ENCODE measurements at regions not wholly inside any gene's neighbourhood (a gene's known extent, or its start where the extent isn't known, plus 50 kb on each side); places are given as distances from the start of the nearest gene placed in this dataset.

- TF ChIP-seq USF1 (IDR thresholded peaks at IDR 0.05) (no peak), NFIC (IDR thresholded peaks at IDR 0.05) (no peak), EP300 (IDR thresholded peaks at IDR 0.05; ENCODE audit: borderline replicate concordance) (no peak), TCF12 (IDR thresholded peaks at IDR 0.05; ENCODE audit: low read depth) (no peak), FOXM1 (IDR thresholded peaks at IDR 0.05; ENCODE audit: borderline replicate concordance, low read depth) (no peak), TEAD4 (IDR thresholded peaks at IDR 0.05) (no peak), REST (IDR thresholded peaks at IDR 0.05; ENCODE audit: low read depth) (no peak), CREB1 (IDR thresholded peaks at IDR 0.05; ENCODE audit: low read depth) (no peak), MAX (IDR thresholded peaks at IDR 0.05) (no peak), ZBTB7A (IDR thresholded peaks at IDR 0.05; ENCODE audit: low read depth) (no peak), YY1 (IDR thresholded peaks at IDR 0.05; ENCODE audit: low read depth) (no peak), TAF1 (IDR thresholded peaks at IDR 0.05; ENCODE audit: low read depth) (no peak)
Observed at GRCh38 chr17:71363661-71364060, 757.2 kb upstream of the SOX9 start.

- TF ChIP-seq ZBTB7A (IDR thresholded peaks at IDR 0.05; ENCODE audit: low read depth) (no peak), RAD21 (IDR thresholded peaks at IDR 0.05; ENCODE audit: low read depth) (no peak), NFIC (IDR thresholded peaks at IDR 0.05) (no peak), TCF12 (IDR thresholded peaks at IDR 0.05; ENCODE audit: low read depth) (no peak), MAX (IDR thresholded peaks at IDR 0.05) (no peak), YY1 (IDR thresholded peaks at IDR 0.05; ENCODE audit: low read depth) (no peak), CREB1 (IDR thresholded peaks at IDR 0.05; ENCODE audit: low read depth) (no peak), TAF1 (IDR thresholded peaks at IDR 0.05; ENCODE audit: low read depth) (no peak)
Observed at GRCh38 chr17:71371809-71372208, 749.0 kb upstream of the SOX9 start.

- TF ChIP-seq TAF1 (IDR thresholded peaks at IDR 0.05; ENCODE audit: low read depth) (no peak), CEBPB (IDR thresholded peaks at IDR 0.05) (no peak), ZBTB7A (IDR thresholded peaks at IDR 0.05; ENCODE audit: low read depth) (no peak), EP300 (IDR thresholded peaks at IDR 0.05; ENCODE audit: borderline replicate concordance) (no peak), YY1 (IDR thresholded peaks at IDR 0.05; ENCODE audit: low read depth) (no peak), USF1 (IDR thresholded peaks at IDR 0.05) (no peak), NFIC (IDR thresholded peaks at IDR 0.05) (no peak), CREB1 (IDR thresholded peaks at IDR 0.05; ENCODE audit: low read depth) (no peak), RAD21 (IDR thresholded peaks at IDR 0.05; ENCODE audit: low read depth) (no peak), FOXM1 (IDR thresholded peaks at IDR 0.05; ENCODE audit: borderline replicate concordance, low read depth) (no peak)
Observed at GRCh38 chr17:71375948-71376347, 744.9 kb upstream of the SOX9 start.

GRCh38 chr17:71376933-71377332 lies 743.9 kb upstream of the SOX9 start:
- TF ChIP-seq ZBTB7A (IDR thresholded peaks at IDR 0.05; ENCODE audit: low read depth) (no peak), EGR1 (IDR thresholded peaks at IDR 0.05) (no peak), USF1 (IDR thresholded peaks at IDR 0.05) (no peak), TAF1 (IDR thresholded peaks at IDR 0.05; ENCODE audit: low read depth) (no peak), EP300 (IDR thresholded peaks at IDR 0.05; ENCODE audit: borderline replicate concordance) (no peak), CREB1 (IDR thresholded peaks at IDR 0.05; ENCODE audit: low read depth) (no peak), YY1 (IDR thresholded peaks at IDR 0.05; ENCODE audit: low read depth) (no peak), MAX (IDR thresholded peaks at IDR 0.05) (no peak), TCF12 (IDR thresholded peaks at IDR 0.05; ENCODE audit: low read depth) (no peak), RAD21 (IDR thresholded peaks at IDR 0.05; ENCODE audit: low read depth) (no peak)

- TF ChIP-seq CEBPB (IDR thresholded peaks at IDR 0.05) (no peak), REST (IDR thresholded peaks at IDR 0.05; ENCODE audit: low read depth) (no peak), EP300 (IDR thresholded peaks at IDR 0.05; ENCODE audit: borderline replicate concordance) (no peak), NFIC (IDR thresholded peaks at IDR 0.05) (no peak), YY1 (IDR thresholded peaks at IDR 0.05; ENCODE audit: low read depth) (no peak), CREB1 (IDR thresholded peaks at IDR 0.05; ENCODE audit: low read depth) (no peak), MAX (IDR thresholded peaks at IDR 0.05) (no peak), TAF1 (IDR thresholded peaks at IDR 0.05; ENCODE audit: low read depth) (no peak), RAD21 (IDR thresholded peaks at IDR 0.05; ENCODE audit: low read depth) (no peak), EGR1 (IDR thresholded peaks at IDR 0.05) (no peak), USF1 (IDR thresholded peaks at IDR 0.05) (no peak), TEAD4 (IDR thresholded peaks at IDR 0.05) (no peak), ZBTB7A (IDR thresholded peaks at IDR 0.05; ENCODE audit: low read depth) (no peak), TCF12 (IDR thresholded peaks at IDR 0.05; ENCODE audit: low read depth) (no peak), FOXM1 (IDR thresholded peaks at IDR 0.05; ENCODE audit: borderline replicate concordance, low read depth) (no peak)
Observed at GRCh38 chr17:71378036-71378435, 742.8 kb upstream of the SOX9 start.
